ENCODE measurements at regions not wholly inside any gene's neighbourhood (a gene's known extent, or its start where the extent isn't known, plus 50 kb on each side); places are given as distances from the start of the nearest gene placed in this dataset.

DNA sequence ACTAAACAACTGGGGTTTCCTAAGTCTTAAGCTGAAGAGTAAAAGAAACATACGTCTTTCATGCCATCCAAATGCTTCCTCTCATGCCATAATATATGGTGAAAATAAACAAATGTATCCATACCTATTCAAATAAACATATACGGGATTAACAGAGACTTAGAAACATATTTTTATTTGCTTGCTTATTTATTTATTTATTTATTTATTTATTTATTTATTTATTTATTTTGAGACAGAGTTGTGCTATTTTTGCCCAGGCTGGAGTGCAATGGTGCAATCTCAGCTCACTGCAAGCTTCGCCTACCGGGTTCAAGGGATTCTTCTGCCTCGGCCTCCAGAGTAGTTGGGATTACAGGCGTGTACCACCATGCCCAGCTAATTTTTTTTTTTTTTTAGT is 291.6 kb upstream of the CNTN5 start:
- TF ChIP-seq POLR2A (conservative IDR thresholded peaks at IDR 0.05) (no peak), ZNF232 (CRISPR knock-in tag; IDR thresholded peaks at IDR 0.05) (no peak), ILF3 (IDR thresholded peaks at IDR 0.05; ENCODE audit: borderline replicate concordance) (no peak), EZH2 (IDR thresholded peaks at IDR 0.05; ENCODE audit: borderline replicate concordance, low read depth, low read length) (no peak), RNF2 (IDR thresholded peaks at IDR 0.05) (no peak), FOXA1 (IDR thresholded peaks at IDR 0.05; ENCODE audit: borderline replicate concordance) (no peak), YY1 (IDR thresholded peaks at IDR 0.05; ENCODE audit: borderline replicate concordance in 1 of 3, control insufficient read depth in 1 of 3, extremely low read depth in 1 of 3, insufficient read depth in 3 of 3, insufficient read length in 1 of 3, insufficient replicate concordance in 2 of 3, low read depth in 1 of 3, low read length in 2 of 3) (no peak)
- TF ChIP-seq, protein P1, sequence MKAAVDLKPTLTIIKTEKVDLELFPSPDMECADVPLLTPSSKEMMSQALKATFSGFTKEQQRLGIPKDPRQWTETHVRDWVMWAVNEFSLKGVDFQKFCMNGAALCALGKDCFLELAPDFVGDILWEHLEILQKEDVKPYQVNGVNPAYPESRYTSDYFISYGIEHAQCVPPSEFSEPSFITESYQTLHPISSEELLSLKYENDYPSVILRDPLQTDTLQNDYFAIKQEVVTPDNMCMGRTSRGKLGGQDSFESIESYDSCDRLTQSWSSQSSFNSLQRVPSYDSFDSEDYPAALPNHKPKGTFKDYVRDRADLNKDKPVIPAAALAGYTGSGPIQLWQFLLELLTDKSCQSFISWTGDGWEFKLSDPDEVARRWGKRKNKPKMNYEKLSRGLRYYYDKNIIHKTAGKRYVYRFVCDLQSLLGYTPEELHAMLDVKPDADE (conservative IDR thresholded peaks at IDR 0.05; ENCODE audit: control insufficient read depth, low read depth, low read length), result no peak
- TF ChIP-seq, protein P2, sequence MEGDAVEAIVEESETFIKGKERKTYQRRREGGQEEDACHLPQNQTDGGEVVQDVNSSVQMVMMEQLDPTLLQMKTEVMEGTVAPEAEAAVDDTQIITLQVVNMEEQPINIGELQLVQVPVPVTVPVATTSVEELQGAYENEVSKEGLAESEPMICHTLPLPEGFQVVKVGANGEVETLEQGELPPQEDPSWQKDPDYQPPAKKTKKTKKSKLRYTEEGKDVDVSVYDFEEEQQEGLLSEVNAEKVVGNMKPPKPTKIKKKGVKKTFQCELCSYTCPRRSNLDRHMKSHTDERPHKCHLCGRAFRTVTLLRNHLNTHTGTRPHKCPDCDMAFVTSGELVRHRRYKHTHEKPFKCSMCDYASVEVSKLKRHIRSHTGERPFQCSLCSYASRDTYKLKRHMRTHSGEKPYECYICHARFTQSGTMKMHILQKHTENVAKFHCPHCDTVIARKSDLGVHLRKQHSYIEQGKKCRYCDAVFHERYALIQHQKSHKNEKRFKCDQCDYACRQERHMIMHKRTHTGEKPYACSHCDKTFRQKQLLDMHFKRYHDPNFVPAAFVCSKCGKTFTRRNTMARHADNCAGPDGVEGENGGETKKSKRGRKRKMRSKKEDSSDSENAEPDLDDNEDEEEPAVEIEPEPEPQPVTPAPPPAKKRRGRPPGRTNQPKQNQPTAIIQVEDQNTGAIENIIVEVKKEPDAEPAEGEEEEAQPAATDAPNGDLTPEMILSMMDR (IDR thresholded peaks at IDR 0.05 in 2 of 3, conservative IDR thresholded peaks at IDR 0.05 in 1 of 3; ENCODE audit: insufficient read depth in 2 of 3, low read depth in 1 of 3, low read length in 3 of 3), result no peak
- TF ChIP-seq, protein P3, sequence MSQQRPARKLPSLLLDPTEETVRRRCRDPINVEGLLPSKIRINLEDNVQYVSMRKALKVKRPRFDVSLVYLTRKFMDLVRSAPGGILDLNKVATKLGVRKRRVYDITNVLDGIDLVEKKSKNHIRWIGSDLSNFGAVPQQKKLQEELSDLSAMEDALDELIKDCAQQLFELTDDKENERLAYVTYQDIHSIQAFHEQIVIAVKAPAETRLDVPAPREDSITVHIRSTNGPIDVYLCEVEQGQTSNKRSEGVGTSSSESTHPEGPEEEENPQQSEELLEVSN (IDR thresholded peaks at IDR 0.05; ENCODE audit: borderline replicate concordance in 1 of 2, extremely low read depth in 1 of 2, insufficient read depth in 1 of 2, insufficient read length in 1 of 2, low read depth in 1 of 2, low read length in 1 of 2, poor library complexity in 1 of 2, severe bottlenecking in 1 of 2), result no peak

Data from K562 (cell line).